Brain microvascular endothelial cell (primary cell): ENCODE measurements at regions not wholly inside any gene's neighbourhood (a gene's known extent, or its start where the extent isn't known, plus 50 kb on each side); places are given as distances from the start of the nearest gene placed in this dataset.

ENCODE experiments used
- DNase-seq: peaks from one replicate; pipeline ENCODE4 v3.0.0-alpha.2; 2020
- H3K27ac ChIP-seq: fragments of 250-450 bp; sonication (Bioruptor Pico); 2 replicates; pipeline ENCODE4 v1.5.1; 2020; ENCODE audit warnings: mild to moderate bottlenecking, moderate library complexity
- H3K27me3 ChIP-seq: fragments of 250-450 bp; sonication (Bioruptor Pico); replicated peaks from 2 replicates; pipeline ENCODE4 v1.5.1; 2020; ENCODE audit warnings: mild to moderate bottlenecking
- H3K36me3 ChIP-seq: fragments of 250-450 bp; sonication (Bioruptor Pico); replicated peaks from 2 replicates; pipeline ENCODE4 v1.5.1; 2020; ENCODE audit warnings: mild to moderate bottlenecking
- H3K4me3 ChIP-seq: 2 replicates; pipeline ENCODE4 v1.5.1; 2011; ENCODE audit warnings: low read depth, mild to moderate bottlenecking, control low read depth, low read length, moderate library complexity
- in situ Hi-C: cut with HindIII; loops from 2 replicates; pipeline ENCODE4 v1.10.0; 2017; ENCODE audit warnings: low sequenced_read_pairs, low pct_ligation_motif_present
- TF ChIP-seq, protein P1 (sequence below): IDR thresholded peaks from 2 replicates; pipeline ENCODE4 v1.5.1; 2011; ENCODE audit warnings: low read depth, mild to moderate bottlenecking, moderate library complexity, low read length, control low read depth, inconsistent platforms; ENCODE audit errors: missing control alignments

DNA sequence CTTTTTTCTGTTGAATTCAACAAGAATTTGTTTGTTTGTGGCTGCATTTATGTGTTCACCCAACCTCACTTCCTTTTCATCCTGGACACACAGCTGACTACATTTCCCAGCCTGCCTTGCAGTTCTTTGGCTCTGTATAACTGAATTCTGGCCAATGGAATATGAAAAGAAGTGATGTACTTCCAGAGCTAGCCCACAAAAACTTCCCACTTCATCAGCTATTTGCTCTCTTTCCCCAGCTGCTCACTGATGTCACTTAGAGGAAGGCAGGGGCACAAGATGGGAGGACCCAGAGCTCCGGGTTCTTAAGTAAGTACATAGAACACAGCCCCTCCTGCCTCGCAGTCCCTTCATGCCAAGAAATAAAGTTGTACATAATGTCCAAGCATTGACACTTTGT, 235.0 kb upstream of the FGGY start:
- Histone ChIP-seq H3K36me3 (no peaks in the 10 kb centered on the region), H3K27me3 (no peaks in the 10 kb centered on the region), H3K4me3 (peak overlapping the region; percentile 53), H3K27ac (peak overlapping the region; percentile 75)
- peak; percentile 93 for DNase-seq
- in situ Hi-C loops = no loop called here
- TF ChIP-seq, protein P1, sequence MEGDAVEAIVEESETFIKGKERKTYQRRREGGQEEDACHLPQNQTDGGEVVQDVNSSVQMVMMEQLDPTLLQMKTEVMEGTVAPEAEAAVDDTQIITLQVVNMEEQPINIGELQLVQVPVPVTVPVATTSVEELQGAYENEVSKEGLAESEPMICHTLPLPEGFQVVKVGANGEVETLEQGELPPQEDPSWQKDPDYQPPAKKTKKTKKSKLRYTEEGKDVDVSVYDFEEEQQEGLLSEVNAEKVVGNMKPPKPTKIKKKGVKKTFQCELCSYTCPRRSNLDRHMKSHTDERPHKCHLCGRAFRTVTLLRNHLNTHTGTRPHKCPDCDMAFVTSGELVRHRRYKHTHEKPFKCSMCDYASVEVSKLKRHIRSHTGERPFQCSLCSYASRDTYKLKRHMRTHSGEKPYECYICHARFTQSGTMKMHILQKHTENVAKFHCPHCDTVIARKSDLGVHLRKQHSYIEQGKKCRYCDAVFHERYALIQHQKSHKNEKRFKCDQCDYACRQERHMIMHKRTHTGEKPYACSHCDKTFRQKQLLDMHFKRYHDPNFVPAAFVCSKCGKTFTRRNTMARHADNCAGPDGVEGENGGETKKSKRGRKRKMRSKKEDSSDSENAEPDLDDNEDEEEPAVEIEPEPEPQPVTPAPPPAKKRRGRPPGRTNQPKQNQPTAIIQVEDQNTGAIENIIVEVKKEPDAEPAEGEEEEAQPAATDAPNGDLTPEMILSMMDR = no peak

DNA sequence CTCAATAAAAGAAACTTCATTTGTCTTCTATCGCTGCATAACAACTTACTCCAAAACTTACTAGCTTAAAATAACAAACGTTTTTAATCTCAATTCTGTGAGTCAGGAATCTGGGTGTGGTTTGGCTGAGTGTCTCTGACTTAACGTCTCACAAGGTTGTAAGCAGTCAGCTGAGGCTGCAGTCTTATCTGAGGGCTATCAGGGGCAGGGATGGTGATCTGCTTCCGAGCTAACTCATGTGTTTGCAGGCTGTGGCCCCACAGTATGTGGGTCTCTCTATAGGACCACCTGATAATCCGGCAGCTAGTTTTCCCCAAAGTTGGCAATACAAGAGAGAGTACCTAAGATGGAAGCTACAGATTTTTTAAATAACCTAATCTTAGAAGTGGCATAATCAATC, 234.2 kb upstream of the FGGY start:
- H3K27ac ChIP-seq = peak overlapping the region; percentile 75
- no peaks in the 10 kb centered on the region for H3K36me3 ChIP-seq
- H3K27me3 ChIP-seq = no peaks in the 10 kb centered on the region
- peak; percentile 84 for DNase-seq
- no peak overlapping the region for H3K4me3 ChIP-seq
- in situ Hi-C loops = no loop called here
- TF ChIP-seq, protein P1 = no peak

DNA sequence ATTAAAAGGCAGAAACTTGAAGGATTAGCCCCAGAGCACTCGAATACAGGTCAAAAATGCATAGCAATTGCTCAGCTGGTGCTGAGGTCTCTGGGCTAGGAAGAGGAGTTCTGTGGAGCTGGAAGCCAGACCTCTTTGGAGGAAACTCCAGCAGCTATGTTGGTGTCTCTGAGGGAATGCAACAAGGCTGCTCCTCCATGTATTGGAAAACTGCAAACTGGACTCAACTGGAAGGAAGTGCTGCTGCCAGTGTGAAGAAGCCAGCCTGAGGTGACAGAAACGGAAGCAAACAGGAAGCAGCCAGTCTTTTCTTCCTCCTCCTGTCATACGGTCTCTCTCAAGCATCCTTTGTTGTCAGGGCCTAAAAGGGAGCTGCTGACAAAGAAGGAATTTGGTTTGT, 233.4 kb upstream of the FGGY start:
- Histone ChIP-seq H3K36me3 (no peaks in the 10 kb centered on the region), H3K27ac (no peak overlapping the region), H3K4me3 (no peak overlapping the region), H3K27me3 (no peaks in the 10 kb centered on the region)
- TF ChIP-seq, protein P1 = no peak
- DNase-seq = no peak
- in situ Hi-C loops = no loop called here

GRCh38 chr1:59064592-59064991, 232.3 kb upstream of the FGGY start:
- no peak for DNase-seq
- Histone ChIP-seq H3K27ac (no peak overlapping the region), H3K36me3 (no peaks in the 10 kb centered on the region), H3K4me3 (no peak overlapping the region), H3K27me3 (no peaks in the 10 kb centered on the region)
- in situ Hi-C loops = no loop called here
- TF ChIP-seq, protein P1 = no peak

GRCh38 chr1:59066236-59066635, 230.7 kb upstream of the FGGY start:
- no peak for DNase-seq
- H3K27ac ChIP-seq = no peak overlapping the region
- TF ChIP-seq, protein P1 = no peak
- in situ Hi-C loops = no loop called here
- no peaks in the 10 kb centered on the region for H3K36me3 ChIP-seq
- no peak overlapping the region for H3K4me3 ChIP-seq
- no peaks in the 10 kb centered on the region for H3K27me3 ChIP-seq

DNA sequence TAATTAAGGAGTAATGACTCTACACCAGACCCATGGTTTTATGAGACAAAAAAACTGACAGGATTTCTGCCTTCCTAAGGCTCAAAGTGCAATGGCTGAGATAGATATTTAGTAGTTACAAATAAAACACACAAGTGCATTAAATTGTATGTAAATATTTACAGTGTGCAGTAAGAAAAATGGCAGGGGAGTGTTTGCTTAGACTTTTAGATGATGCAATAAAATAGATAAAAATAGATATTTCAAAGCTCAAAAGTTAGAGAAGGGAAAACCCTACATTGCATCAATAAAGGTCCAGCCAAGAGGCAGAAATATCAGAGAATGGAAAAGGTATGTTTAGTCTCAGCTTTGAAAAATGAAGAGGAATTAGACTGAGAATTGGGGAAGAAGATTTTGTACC, 226.3 kb upstream of the FGGY start:
- H3K4me3 ChIP-seq = no peak overlapping the region
- no peak for DNase-seq
- H3K27me3 ChIP-seq = no peaks in the 10 kb centered on the region
- H3K36me3 ChIP-seq = no peaks in the 10 kb centered on the region
- TF ChIP-seq, protein P1 = no peak
- in situ Hi-C loops = no loop called here
- H3K27ac ChIP-seq = no peak overlapping the region
